Endodermal cell (in vitro differentiated cells): ENCODE measurements at regions not wholly inside any gene's neighbourhood (a gene's known extent, or its start where the extent isn't known, plus 50 kb on each side); places are given as distances from the start of the nearest gene placed in this dataset.

Source experiments
- DNase-seq: peaks from one replicate; pipeline ENCODE4 v3.0.0-alpha.2; 2017
- H3K27ac ChIP-seq: 2 replicates; pipeline ENCODE4 v1.5.1; 2013; ENCODE audit warnings: mild to moderate bottlenecking, low read depth, low read length, moderate library complexity
- H3K27me3 ChIP-seq: 2 replicates; pipeline ENCODE4 v1.6.1; 2013; ENCODE audit warnings: mild to moderate bottlenecking, low read length, moderate library complexity; ENCODE audit not compliant: insufficient read depth, control insufficient read depth, poor library complexity, severe bottlenecking
- H3K36me3 ChIP-seq: 2 replicates; pipeline ENCODE4 v1.7.0; 2013; ENCODE audit warnings: mild to moderate bottlenecking, low read length, moderate library complexity; ENCODE audit not compliant: control insufficient read depth, insufficient read depth
- H3K4me1 ChIP-seq: one replicate; pipeline ENCODE4 v1.7.0; 2013; ENCODE audit warnings: low read length; ENCODE audit not compliant: control insufficient read depth, insufficient read depth
- H3K4me3 ChIP-seq: 2 replicates; pipeline ENCODE4 v1.5.1; 2013; ENCODE audit warnings: mild to moderate bottlenecking, low read length, moderate library complexity
- H3K9ac ChIP-seq: 2 replicates; pipeline ENCODE4 v1.6.1; 2013; ENCODE audit warnings: mild to moderate bottlenecking, low read length, moderate library complexity; ENCODE audit not compliant: poor library complexity, severe bottlenecking; ENCODE audit errors: extremely low read depth
- H3K9me3 ChIP-seq: 2 replicates; pipeline ENCODE4 v1.6.1; 2013; ENCODE audit warnings: mild to moderate bottlenecking, low read length, moderate library complexity; ENCODE audit not compliant: control insufficient read depth
- H3K27ac Mint-ChIP-seq: 2 replicates; pipeline ENCODE4 v1.8.0; 2020; ENCODE audit warnings: mixed read lengths
- H3K27me3 Mint-ChIP-seq: 2 replicates; pipeline ENCODE4 v1.8.0; 2021; ENCODE audit warnings: mild to moderate bottlenecking, mixed read lengths; ENCODE audit not compliant: insufficient read depth
- H3K36me3 Mint-ChIP-seq: 2 replicates; pipeline ENCODE4 v1.8.0; 2020; ENCODE audit warnings: low read depth, mixed read lengths
- H3K4me1 Mint-ChIP-seq: 2 replicates; pipeline ENCODE4 v1.8.0; 2020; ENCODE audit warnings: mixed read lengths
- H3K4me3 Mint-ChIP-seq: 2 replicates; pipeline ENCODE4 v1.8.0; 2020; ENCODE audit warnings: mild to moderate bottlenecking, moderate library complexity, mixed read lengths
- H3K9me3 Mint-ChIP-seq: 2 replicates; pipeline ENCODE4 v1.8.0; 2020; ENCODE audit warnings: mild to moderate bottlenecking, mixed read lengths
- WGBS, 2 experiments: methylation state at CpG; one replicate each; pipeline versions ENCODE4 v1.1.5 to v1.1.7; 2013; ENCODE audit warnings: missing lambda C conversion rate in 2 of 2, mixed read lengths in 1 of 2; ENCODE audit not compliant: insufficient coverage in 1 of 2, insufficient read length in 1 of 2; 5-methylcytosine and 5-hydroxymethylcytosine counted together
- TF ChIP-seq, protein P1 (sequence below): fragments of 200-600 bp; sonication (generic); conservative IDR thresholded peaks from 2 replicates; pipeline ENCODE4 v1.5.0; 2021; ENCODE audit warnings: antibody characterized with exemption, mild to moderate bottlenecking

DNA sequence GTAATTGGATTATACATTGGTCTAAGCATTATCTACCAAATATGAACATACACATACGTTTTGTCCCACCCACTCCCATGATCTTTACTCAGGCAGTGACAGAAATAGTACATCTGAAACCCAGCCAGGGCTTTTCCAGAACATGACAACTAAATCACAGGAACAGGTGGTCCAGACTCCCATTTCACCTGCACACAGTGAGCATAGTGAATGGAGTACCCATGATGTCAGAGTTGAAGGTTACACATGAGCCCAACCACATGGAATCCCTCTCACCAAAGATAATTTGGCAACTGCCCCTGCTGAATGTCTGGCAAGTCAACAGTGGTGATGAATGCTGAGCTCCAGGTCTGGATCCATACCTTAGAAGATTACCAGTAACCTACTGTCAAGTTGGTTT lies 411.9 kb upstream of the LUZP2 start:
- no peak overlapping the region for H3K27ac Mint-ChIP-seq
- no peaks in the 10 kb centered on the region for H3K9me3 Mint-ChIP-seq
- H3K27ac ChIP-seq, result no peak overlapping the region
- no peaks in the 10 kb centered on the region for H3K27me3 ChIP-seq
- no peaks in the 10 kb centered on the region for H3K36me3 ChIP-seq
- no peak overlapping the region for H3K4me3 ChIP-seq
- no peaks in the 10 kb centered on the region for H3K27me3 Mint-ChIP-seq
- H3K4me1 ChIP-seq, result no peaks in the 10 kb centered on the region
- H3K36me3 Mint-ChIP-seq, result no peaks in the 10 kb centered on the region
- H3K9me3 ChIP-seq, result no peaks in the 10 kb centered on the region
- no peaks in the 10 kb centered on the region for H3K4me1 Mint-ChIP-seq
- TF ChIP-seq, protein P1, sequence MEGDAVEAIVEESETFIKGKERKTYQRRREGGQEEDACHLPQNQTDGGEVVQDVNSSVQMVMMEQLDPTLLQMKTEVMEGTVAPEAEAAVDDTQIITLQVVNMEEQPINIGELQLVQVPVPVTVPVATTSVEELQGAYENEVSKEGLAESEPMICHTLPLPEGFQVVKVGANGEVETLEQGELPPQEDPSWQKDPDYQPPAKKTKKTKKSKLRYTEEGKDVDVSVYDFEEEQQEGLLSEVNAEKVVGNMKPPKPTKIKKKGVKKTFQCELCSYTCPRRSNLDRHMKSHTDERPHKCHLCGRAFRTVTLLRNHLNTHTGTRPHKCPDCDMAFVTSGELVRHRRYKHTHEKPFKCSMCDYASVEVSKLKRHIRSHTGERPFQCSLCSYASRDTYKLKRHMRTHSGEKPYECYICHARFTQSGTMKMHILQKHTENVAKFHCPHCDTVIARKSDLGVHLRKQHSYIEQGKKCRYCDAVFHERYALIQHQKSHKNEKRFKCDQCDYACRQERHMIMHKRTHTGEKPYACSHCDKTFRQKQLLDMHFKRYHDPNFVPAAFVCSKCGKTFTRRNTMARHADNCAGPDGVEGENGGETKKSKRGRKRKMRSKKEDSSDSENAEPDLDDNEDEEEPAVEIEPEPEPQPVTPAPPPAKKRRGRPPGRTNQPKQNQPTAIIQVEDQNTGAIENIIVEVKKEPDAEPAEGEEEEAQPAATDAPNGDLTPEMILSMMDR, result no peak
- WGBS, 2 experiments, result 80 to 90% methylated on average over 1 of the region's 1 CpG
- DNase-seq, result no peak
- H3K9ac ChIP-seq, result no peak overlapping the region
- H3K4me3 Mint-ChIP-seq, result no peak overlapping the region

DNA sequence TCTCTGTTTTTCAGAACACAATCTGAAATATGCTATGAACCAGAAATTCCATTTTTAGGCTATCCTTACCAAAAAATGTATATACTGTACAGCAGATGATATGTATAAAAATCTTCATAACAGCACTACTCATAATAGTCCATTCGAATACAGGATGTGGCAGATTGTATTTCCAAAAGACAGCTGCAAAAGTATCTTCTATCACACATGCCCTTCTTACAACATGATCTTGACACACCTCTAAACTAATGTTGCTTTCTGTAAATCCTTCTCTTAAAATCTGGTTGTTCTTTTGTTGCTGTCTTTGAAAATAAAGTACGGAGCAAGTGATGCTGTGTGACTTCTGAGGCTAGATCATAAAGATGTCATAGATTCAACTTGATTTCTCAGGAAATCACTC lies 409.9 kb upstream of the LUZP2 start:
- DNase-seq, result no peak
- Histone ChIP-seq H3K9ac (no peak overlapping the region), H3K27me3 (no peaks in the 10 kb centered on the region), H3K36me3 (no peaks in the 10 kb centered on the region), H3K4me3 (no peak overlapping the region), H3K9me3 (no peaks in the 10 kb centered on the region), H3K27ac (no peak overlapping the region), H3K4me1 (no peaks in the 10 kb centered on the region)
- no peak overlapping the region for H3K27ac Mint-ChIP-seq
- H3K27me3 Mint-ChIP-seq, result no peaks in the 10 kb centered on the region
- H3K9me3 Mint-ChIP-seq, result no peaks in the 10 kb centered on the region
- TF ChIP-seq, protein P1, result no peak
- no peaks in the 10 kb centered on the region for H3K36me3 Mint-ChIP-seq
- no peaks in the 10 kb centered on the region for H3K4me1 Mint-ChIP-seq
- WGBS, 2 experiments, result 86 to 100% methylated on average over 1 to 2 of the region's 2 CpGs
- no peak overlapping the region for H3K4me3 Mint-ChIP-seq

DNA sequence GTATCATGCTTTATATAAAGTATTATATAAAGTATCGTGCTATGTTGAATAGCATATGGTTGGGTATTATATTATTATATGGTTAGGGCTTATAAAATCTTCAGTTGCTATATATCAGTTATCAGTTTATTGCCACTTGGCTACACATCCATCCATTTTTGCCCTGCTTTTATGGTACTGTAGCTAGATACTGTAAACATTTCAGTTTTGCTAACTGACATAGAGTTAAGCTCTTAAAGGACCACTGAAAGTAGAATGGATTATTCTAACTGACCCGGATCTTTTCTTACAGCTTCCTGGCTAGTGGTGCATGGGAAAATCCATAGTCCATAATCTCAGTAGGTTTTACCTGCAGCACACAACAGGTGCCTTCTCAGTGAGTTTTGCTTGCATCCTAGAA lies 405.3 kb upstream of the LUZP2 start:
- no peak overlapping the region for H3K4me3 Mint-ChIP-seq
- Histone ChIP-seq H3K9me3 (no peaks in the 10 kb centered on the region), H3K27ac (no peak overlapping the region), H3K4me1 (peaks cover 3% of the 10 kb centered on the region), H3K27me3 (no peaks in the 10 kb centered on the region), H3K4me3 (no peak overlapping the region), H3K36me3 (no peaks in the 10 kb centered on the region), H3K9ac (no peak overlapping the region)
- H3K9me3 Mint-ChIP-seq, result no peaks in the 10 kb centered on the region
- 92 to 100% methylated on average over 1 of the region's 2 CpGs for WGBS, 2 experiments
- peaks cover 4% of the 10 kb centered on the region for H3K4me1 Mint-ChIP-seq
- H3K27ac Mint-ChIP-seq, result no peak overlapping the region
- H3K27me3 Mint-ChIP-seq, result no peaks in the 10 kb centered on the region
- H3K36me3 Mint-ChIP-seq, result no peaks in the 10 kb centered on the region
- DNase-seq, result no peak
- TF ChIP-seq, protein P1, result no peak
